GM20000 (cell line): ENCODE measurements at regions not wholly inside any gene's neighbourhood (a gene's known extent, or its start where the extent isn't known, plus 50 kb on each side); places are given as distances from the start of the nearest gene placed in this dataset.

Experiments
- DNase-seq: peaks from one replicate; pipeline ENCODE4 v3.0.0; 2012; ENCODE audit warnings: low spot score
- CTCF ChIP-seq: IDR thresholded peaks from 2 replicates; pipeline ENCODE4 v1.5.1; 2012; ENCODE audit warnings: mild to moderate bottlenecking, control low read depth; ENCODE audit errors: extremely low read depth, missing control alignments

GRCh38 chr13:31904941-31905824 lies 126.4 kb upstream of the FRY start:
- no peak for DNase-seq
- no peak for TF ChIP-seq CTCF

DNA sequence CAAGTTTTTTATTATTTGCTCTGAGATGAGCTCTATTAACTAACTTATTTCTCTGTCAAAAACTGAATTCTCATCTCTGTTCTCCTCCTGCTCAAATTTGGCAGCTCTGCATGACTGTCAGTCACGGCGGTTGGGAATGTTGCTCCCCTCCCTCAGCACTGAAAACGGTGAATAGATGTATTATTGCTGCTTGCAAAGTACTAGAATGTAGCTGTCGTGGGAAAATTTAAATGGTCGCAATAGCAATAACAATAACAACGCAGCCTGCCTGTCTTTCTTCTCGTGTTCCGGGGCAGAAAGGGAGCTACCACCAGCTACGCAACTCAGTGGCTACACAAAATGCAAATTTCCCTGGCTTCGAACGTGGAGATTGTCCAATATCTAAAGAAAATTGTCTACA lies 125.6 kb upstream of the FRY start:
- TF ChIP-seq CTCF = no peak
- no peak for DNase-seq

- DNase-seq = no peak
- TF ChIP-seq CTCF = no peak
These were observed 122.7 kb upstream of the FRY start for GRCh38 chr13:31908696-31909411.

DNA sequence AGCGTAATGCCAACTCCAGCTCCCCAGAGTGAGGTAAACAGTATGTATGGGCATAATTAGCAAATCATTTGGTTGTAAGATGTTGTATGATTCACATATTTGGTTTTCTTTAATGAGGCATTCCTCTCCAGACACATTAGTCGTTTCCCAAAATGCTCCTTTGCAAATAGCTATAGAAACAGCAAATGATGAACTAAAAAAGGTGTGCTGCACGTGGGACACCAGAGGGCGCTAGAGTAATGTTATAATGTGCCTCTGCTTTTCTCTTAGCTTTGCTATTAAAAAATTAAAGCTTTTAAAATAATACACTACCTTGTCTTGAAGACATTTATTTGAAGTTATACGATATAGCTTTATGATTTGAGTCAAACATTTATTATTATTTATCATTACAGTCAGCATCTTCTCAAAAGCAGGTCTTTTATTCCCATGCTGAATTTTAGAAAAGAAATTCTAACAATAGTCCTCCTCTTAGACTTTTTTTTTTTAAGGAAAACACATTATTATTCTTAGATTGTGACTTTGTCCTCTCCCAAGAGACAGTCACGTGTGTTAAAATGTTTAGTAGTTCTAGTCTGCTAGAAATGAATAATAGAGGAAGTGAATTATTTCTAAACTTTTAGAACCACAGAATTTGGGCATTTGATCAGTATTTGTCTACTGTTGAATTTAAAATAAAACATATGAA lies 121.6 kb upstream of the FRY start:
- TF ChIP-seq CTCF = peak; percentile 44
- DNase-seq = peak; percentile 36

DNA sequence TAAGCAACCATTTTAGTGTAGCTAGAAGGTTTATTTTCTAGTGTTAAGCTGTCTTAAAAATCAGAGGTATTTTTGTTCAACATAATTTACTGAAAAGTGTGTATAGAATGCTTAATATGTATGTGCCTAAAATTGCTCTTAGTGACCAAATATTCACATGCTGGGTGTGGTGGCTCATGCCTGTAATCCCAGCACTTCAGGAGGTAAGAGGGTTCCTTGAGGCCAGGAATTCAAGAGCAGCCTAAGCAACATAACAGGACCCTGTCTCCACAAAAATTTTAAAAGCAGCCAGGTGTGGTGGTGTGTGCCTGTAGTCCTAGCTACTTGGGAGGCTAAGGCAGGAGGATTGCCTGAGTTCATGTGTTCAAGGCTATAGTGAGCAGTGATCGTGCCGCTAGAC lies 120.9 kb upstream of the FRY start:
- no peak for DNase-seq
- no peak for TF ChIP-seq CTCF

DNA sequence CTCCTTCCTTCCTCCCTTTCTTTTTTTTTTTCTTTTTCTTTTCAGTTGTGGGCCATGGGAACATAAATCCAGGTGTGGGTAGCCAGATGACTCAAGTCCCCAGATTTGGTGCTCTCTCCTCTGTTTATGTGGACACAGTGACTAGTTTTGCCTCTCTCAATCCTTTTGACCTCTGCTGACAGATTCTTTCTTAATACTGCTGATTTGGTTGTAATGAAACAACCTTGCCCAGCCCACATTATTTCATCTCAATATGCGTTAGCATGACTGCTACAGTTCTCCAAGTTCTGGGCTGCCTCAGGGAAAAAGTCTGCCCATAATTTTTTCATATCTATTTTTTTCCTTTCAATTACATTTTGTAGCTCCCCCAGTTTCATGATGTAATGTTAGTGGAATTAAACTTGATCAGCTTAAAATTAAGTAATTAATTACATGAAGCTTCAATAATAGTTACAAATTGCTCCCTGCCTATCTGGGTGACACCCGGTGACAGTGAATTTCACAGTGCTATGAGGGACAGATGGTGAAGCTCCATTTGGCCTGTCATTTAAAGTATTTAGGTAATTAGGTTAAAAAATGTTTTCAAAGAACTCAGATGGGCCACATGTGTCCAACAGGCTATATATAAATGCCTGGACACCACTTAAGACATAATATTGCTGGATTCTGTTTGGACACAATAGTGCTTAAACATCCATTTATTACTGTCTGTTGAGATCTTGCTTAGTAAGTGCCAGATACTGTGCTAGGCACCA lies 118.8 kb upstream of the FRY start:
- no peak for TF ChIP-seq CTCF
- no peak for DNase-seq
